HEK293T (cell line): ENCODE measurements at regions not wholly inside any gene's neighbourhood (a gene's known extent, or its start where the extent isn't known, plus 50 kb on each side); places are given as distances from the start of the nearest gene placed in this dataset.
"Not testable (repeated sequence)": the region's sequence is repeated elsewhere in the genome, so short reads cannot be mapped to it uniquely, and the experiment has no call there.

Experiments
- CTCF ChIA-PET: fragments of 350-600 bp; formaldehyde crosslinking; extraction: SDS; loops from one replicate; lab custom pipeline; 2021; ENCODE audit warnings: antibody characterized with exemption, inconsistent platforms; lab: Yijun Ruan, JAX
- POLR2A ChIA-PET: fragments of 350-600 bp; formaldehyde crosslinking; extraction: SDS; loops from one replicate; lab custom pipeline; 2020; ENCODE audit warnings: antibody characterized with exemption, inconsistent platforms; lab: Yijun Ruan, JAX
- DNase-seq: peaks from one replicate; pipeline ENCODE4 v3.0.0; 2012; ENCODE audit warnings: mixed read lengths; ENCODE audit errors: extremely low spot score
- ARNT ChIP-seq: fragments of 450-650 bp; IDR thresholded peaks from 2 replicates; pipeline ENCODE4 v1.6.1; 2017; ENCODE audit warnings: mild to moderate bottlenecking
- BHLHE40 ChIP-seq: fragments of 450-650 bp; IDR thresholded peaks from 2 replicates; pipeline ENCODE4 v1.6.1; 2016; ENCODE audit warnings: mild to moderate bottlenecking, moderate library complexity, borderline replicate concordance
- CTBP1 ChIP-seq: fragments of 450-650 bp; IDR thresholded peaks from 2 replicates; pipeline ENCODE4 v1.6.1; 2016; ENCODE audit warnings: borderline replicate concordance
- ELF4 ChIP-seq: fragments of 450-650 bp; IDR thresholded peaks from 2 replicates; pipeline ENCODE4 v1.6.1; 2017; ENCODE audit warnings: antibody characterized with exemption
- FOXA1 ChIP-seq: fragments of 450-650 bp; IDR thresholded peaks from 2 replicates; pipeline ENCODE4 v1.6.1; 2016; ENCODE audit warnings: mild to moderate bottlenecking
- FOXK2 ChIP-seq: fragments of 450-650 bp; IDR thresholded peaks from 2 replicates; pipeline ENCODE4 v1.6.1; 2016; ENCODE audit warnings: mild to moderate bottlenecking
- FOXM1 ChIP-seq: fragments of 450-650 bp; IDR thresholded peaks from 2 replicates; pipeline ENCODE4 v1.6.1; 2017; ENCODE audit warnings: mild to moderate bottlenecking, borderline replicate concordance
- HDGF ChIP-seq: fragments of 450-650 bp; IDR thresholded peaks from 2 replicates; pipeline ENCODE4 v1.6.1; 2017; ENCODE audit warnings: antibody characterized with exemption, borderline replicate concordance
- L3MBTL2 ChIP-seq: fragments of 450-650 bp; conservative IDR thresholded peaks from 2 replicates; pipeline ENCODE4 v1.6.1; 2016; ENCODE audit warnings: mild to moderate bottlenecking
- LEF1 ChIP-seq: fragments of 450-650 bp; IDR thresholded peaks from 2 replicates; pipeline ENCODE4 v1.6.1; 2017; ENCODE audit warnings: mild to moderate bottlenecking, borderline replicate concordance
- NFRKB ChIP-seq: fragments of 450-650 bp; IDR thresholded peaks from 2 replicates; pipeline ENCODE4 v1.6.1; 2016; ENCODE audit warnings: mild to moderate bottlenecking, moderate library complexity
- SP1 ChIP-seq: fragments of 450-650 bp; IDR thresholded peaks from 2 replicates; pipeline ENCODE4 v1.6.1; 2017
- SUZ12 ChIP-seq: fragments of 450-650 bp; IDR thresholded peaks from 2 replicates; pipeline ENCODE4 v1.6.1; 2016; ENCODE audit warnings: mild to moderate bottlenecking
- TARDBP ChIP-seq: fragments of 450-650 bp; IDR thresholded peaks from 2 replicates; pipeline ENCODE4 v1.6.1; 2016
- ZNF384 ChIP-seq: fragments of 450-650 bp; IDR thresholded peaks from 2 replicates; pipeline ENCODE4 v1.6.1; 2016
- TF ChIP-seq, protein P1 (sequence below): fragments of 450-650 bp; IDR thresholded peaks from 2 replicates; pipeline ENCODE4 v1.6.1; 2016

DNA sequence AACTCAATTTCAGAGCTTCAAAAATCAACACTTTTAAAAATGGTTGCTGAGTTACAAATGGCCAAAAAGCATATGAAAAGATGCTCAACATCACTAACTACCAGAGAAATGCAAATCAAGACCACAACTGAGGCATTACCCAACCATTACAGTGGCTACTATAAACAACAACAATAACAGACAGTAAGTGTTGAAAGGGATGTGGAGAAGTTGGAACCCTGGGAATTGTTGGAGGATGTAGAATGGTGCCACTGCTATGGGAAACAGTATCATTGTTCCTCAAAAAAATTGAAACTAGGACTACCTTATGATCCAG is 173.3 kb upstream of the SPRED2 start:
- TF ChIP-seq L3MBTL2 = no peak
- TF ChIP-seq NFRKB = no peak
- TF ChIP-seq FOXA1 = no peak
- no peak for TF ChIP-seq ZNF384
- no peak for TF ChIP-seq TARDBP
- no peak for TF ChIP-seq SUZ12
- TF ChIP-seq SP1 = no peak
- TF ChIP-seq CTBP1 = no peak
- no peak for TF ChIP-seq ARNT
- no peak for TF ChIP-seq ELF4
- no peak for TF ChIP-seq BHLHE40
- TF ChIP-seq, protein P1, sequence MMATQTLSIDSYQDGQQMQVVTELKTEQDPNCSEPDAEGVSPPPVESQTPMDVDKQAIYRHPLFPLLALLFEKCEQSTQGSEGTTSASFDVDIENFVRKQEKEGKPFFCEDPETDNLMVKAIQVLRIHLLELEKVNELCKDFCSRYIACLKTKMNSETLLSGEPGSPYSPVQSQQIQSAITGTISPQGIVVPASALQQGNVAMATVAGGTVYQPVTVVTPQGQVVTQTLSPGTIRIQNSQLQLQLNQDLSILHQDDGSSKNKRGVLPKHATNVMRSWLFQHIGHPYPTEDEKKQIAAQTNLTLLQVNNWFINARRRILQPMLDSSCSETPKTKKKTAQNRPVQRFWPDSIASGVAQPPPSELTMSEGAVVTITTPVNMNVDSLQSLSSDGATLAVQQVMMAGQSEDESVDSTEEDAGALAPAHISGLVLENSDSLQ = no peak
- ChIA-PET CTCF (no interaction called here), POLR2A (no interaction called here)
- no peak for DNase-seq

DNA sequence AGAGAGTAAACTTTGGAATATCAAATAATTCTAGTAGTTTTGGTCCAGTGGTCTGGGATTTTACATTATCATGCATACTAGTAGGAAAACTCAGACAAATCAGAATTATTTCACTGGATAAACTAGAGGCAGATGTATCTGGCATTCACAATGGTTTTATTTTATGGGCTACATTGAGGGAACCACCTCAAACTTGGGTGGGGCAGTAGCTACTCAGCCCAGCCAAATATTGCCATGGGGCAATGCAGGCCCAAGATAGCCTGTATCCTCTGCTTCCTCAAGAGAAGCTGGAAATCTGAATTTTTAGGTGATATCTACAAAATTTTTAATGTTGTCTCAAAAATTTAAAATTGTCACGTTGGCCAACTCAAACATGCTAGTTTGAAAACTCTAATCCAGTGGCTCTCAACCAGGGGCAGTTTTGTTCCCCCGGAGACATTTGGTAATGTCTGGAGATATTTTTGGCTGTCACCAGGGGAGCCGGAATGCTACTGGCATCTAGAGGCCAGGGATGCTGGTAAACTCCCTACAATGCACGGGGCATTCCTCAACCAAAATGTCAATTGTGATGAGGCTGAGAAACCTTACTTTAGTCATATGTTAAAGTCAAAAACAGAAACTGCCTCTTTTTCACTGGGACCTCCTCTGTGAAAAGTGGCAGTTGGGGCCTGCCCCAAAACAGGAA is 172.8 kb upstream of the SPRED2 start:
- CTCF ChIA-PET = no interaction called here
- no peak for DNase-seq
- no peak for TF ChIP-seq HDGF
- no peak for TF ChIP-seq SP1
- no peak for TF ChIP-seq ZNF384
- no peak for TF ChIP-seq CTBP1
- no peak for TF ChIP-seq FOXA1
- TF ChIP-seq FOXK2 = no peak
- no peak for TF ChIP-seq SUZ12
- no peak for TF ChIP-seq NFRKB
- TF ChIP-seq LEF1 = no peak
- TF ChIP-seq, protein P1 = no peak
- POLR2A ChIA-PET = no interaction called here

DNA sequence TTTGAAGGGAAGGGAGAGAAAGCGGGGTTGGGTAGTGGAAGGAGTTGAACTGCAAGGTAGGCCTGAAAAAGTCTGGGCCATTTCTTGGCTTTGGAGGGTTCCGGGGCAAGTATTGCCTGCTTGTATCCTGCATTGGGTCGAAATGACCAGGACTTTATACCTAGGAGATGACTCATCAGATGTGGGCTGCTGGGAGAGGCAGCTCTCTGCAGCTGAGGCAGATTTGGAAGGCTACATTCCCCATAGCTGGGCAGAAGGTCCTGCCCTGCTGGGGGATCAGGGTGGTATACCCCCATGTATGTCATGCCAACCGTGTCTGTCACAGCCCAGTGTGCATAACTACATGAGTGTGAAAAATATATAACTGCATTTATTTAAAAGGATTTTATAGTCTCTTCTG is 171.8 kb upstream of the SPRED2 start:
- POLR2A ChIA-PET = interaction anchor here (0.5 kb wide), 1 partner anchor 10 kb away, joined by 3 read pairs; no protein-coding TSS in a partner anchor
- TF ChIP-seq LEF1 (no peak), CTBP1 (no peak), FOXA1 (no peak), SP1 (no peak), ZNF384 (no peak), NFRKB (no peak), BHLHE40 (no peak), ELF4 (no peak), FOXM1 (no peak), L3MBTL2 (no peak), TARDBP (no peak), ARNT (no peak), FOXK2 (no peak), SUZ12 (no peak), HDGF (no peak)
- TF ChIP-seq, protein P1 = no peak
- CTCF ChIA-PET = no interaction called here
- no peak for DNase-seq

DNA sequence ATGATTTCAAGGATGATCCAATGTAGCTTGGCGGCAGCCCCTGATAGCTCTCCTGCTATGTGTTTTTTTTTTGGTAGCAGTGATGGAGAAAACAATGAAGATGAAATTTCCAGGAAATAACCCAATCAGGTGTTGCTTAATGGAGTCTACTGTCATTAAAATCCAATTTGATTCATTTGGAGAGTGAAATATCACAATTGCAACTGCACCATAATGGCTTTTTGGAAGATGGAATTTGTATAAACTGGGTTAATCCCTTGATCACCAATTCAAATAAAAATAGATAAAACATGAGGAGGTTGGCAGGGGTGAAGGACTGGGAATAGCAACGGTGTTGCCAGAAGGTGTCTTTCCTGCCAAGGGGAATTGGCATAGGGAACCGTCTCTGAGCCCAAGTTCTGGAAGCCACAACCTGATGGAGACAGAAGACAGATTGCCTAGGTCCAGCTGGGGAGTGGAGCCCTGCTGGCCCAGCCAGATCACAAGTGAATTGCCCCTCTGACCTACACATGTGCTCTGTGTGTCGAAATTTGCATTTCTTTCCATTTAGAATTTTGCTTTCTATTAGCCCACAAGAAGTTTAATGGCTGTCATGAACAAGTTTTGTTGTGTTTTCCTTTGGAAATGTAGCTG is 170.3 kb upstream of the SPRED2 start:
- no peak for TF ChIP-seq ARNT
- no peak for TF ChIP-seq SP1
- no peak for TF ChIP-seq CTBP1
- TF ChIP-seq ZNF384 = no peak
- no peak for TF ChIP-seq L3MBTL2
- TF ChIP-seq, protein P1 = no peak
- TF ChIP-seq ELF4 = no peak
- TF ChIP-seq BHLHE40 = no peak
- TF ChIP-seq FOXM1 = no peak
- TF ChIP-seq HDGF = no peak
- no peak for TF ChIP-seq NFRKB
- no peak for TF ChIP-seq LEF1
- TF ChIP-seq FOXA1 = no peak
- no peak for TF ChIP-seq TARDBP
- no peak for TF ChIP-seq FOXK2
- TF ChIP-seq SUZ12 = no peak
- ChIA-PET POLR2A (no interaction called here), CTCF (no interaction called here)
- no peak for DNase-seq

DNA sequence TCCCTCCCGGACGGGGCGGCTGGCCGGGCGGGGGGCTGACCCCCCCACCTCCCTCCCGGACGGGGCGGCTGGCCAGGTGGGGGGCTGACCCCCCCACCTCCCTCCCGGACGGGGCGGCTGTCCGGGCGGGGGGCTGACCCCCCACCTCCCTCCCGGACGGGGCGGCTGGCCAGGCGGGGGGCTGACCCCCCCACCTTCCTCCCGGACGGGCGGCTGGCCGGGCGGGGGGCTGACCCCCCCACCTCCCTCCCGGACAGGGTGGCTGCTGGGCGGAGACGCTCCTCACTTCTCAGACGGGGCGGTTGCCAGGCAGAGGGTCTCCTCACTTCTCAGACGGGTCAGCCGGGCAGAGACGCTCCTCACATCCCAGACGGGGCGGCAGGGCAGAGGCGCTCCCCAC is 168.5 kb upstream of the SPRED2 start:
- POLR2A ChIA-PET, DNase-seq, CTCF ChIA-PET: not testable (repeated sequence)

DNA sequence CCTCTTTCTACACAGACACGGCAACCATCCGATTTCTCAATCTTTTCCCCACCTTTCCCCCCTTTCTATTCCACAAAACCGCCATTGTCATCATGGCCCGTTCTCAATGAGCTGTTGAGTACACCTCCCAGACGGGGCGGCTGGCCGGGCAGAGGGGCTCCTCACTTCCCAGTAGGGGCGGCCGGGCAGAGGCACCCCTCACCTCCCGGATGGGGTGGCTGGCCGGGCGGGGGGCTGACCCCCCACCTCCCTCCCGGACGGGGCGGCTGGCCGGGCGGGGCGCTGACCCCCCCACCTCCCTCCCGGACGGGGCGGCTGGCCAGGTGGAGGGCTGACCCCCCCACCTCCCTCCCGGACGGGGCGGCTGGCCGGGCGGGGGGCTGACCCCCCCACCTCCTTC is 168.0 kb upstream of the SPRED2 start:
- POLR2A ChIA-PET, CTCF ChIA-PET, DNase-seq: not testable (repeated sequence)
